NCI-H146 treated with DMSO at 0.1 percent for 48 hours (cell line): ENCODE measurements at regions not wholly inside any gene's neighbourhood (a gene's known extent, or its start where the extent isn't known, plus 50 kb on each side); places are given as distances from the start of the nearest gene placed in this dataset.

Source experiments
- DNase-seq: peaks from one replicate; lab custom pipeline; 2025; ENCODE audit not compliant: unreplicated experiment; lab: John Stamatoyannopoulos, UW

- no peak for DNase-seq
Measured at GRCh38 chr22:47816863-47817210, 1054.4 kb downstream of the TBC1D22A start.

GRCh38 chr22:47816121-47816862, 1053.8 kb downstream of the TBC1D22A start:
- DNase-seq, result no peak

- no peak for DNase-seq
Measured at GRCh38 chr22:47814474-47814873, 1052.0 kb downstream of the TBC1D22A start.

GRCh38 chr22:47813661-47814060, 1051.2 kb downstream of the TBC1D22A start:
- DNase-seq, result no peak

GRCh38 chr22:47811971-47812370, 1049.5 kb downstream of the TBC1D22A start:
- DNase-seq, result no peak

- DNase-seq, result no peak
Measured at GRCh38 chr22:47810505-47811500, 1048.4 kb downstream of the TBC1D22A start.

GRCh38 chr22:47808886-47809620, 1046.6 kb downstream of the TBC1D22A start:
- no peak for DNase-seq

- DNase-seq, result no peak
Measured at GRCh38 chr22:47808236-47808635, 1045.8 kb downstream of the TBC1D22A start.

GRCh38 chr22:47807506-47807905, 1045.1 kb downstream of the TBC1D22A start:
- no peak for DNase-seq

- DNase-seq, result no peak
Measured at GRCh38 chr22:47806894-47807293, 1044.4 kb downstream of the TBC1D22A start.

- no peak for DNase-seq
Measured at GRCh38 chr22:47805394-47805935, 1043.0 kb downstream of the TBC1D22A start.

- DNase-seq, result no peak
Measured at GRCh38 chr22:47804281-47804680, 1041.8 kb downstream of the TBC1D22A start.

GRCh38 chr22:47802421-47802820, 1040.0 kb downstream of the TBC1D22A start:
- DNase-seq, result no peak

- no peak for DNase-seq
Measured at GRCh38 chr22:47801541-47802245, 1039.2 kb downstream of the TBC1D22A start.

GRCh38 chr22:47798229-47798628, 1035.8 kb downstream of the TBC1D22A start:
- no peak for DNase-seq

GRCh38 chr22:47797342-47797945, 1035.0 kb downstream of the TBC1D22A start:
- no peak for DNase-seq

- no peak for DNase-seq
Measured at GRCh38 chr22:47796128-47796908, 1033.9 kb downstream of the TBC1D22A start.

GRCh38 chr22:47795477-47796127, 1033.2 kb downstream of the TBC1D22A start:
- DNase-seq, result no peak

GRCh38 chr22:47794851-47795250, 1032.4 kb downstream of the TBC1D22A start:
- no peak for DNase-seq
